Psoas muscle (tissue), 7 donors: ENCODE measurements at regions not wholly inside any gene's neighbourhood (a gene's known extent, or its start where the extent isn't known, plus 50 kb on each side); places are given as distances from the start of the nearest gene placed in this dataset.
"Not testable (repeated sequence)": the region's sequence is repeated elsewhere in the genome, so short reads cannot be mapped to it uniquely, and the experiment has no call there.

ENCODE experiments used
- ATAC-seq, 4 donors: fragments of 200-7000 bp; cut with Tn5 transposase; one replicate each; pipeline ENCODE4 v1.9.1; 2020; ENCODE audit warnings: moderate library complexity in 3 of 4, mild to moderate bottlenecking in 2 of 4
- DNase-seq, 2 donors: peaks; one replicate each; pipeline ENCODE4 v3.0.0-alpha.2; 2020
- H3K27ac ChIP-seq: fragments of 200-600 bp; one replicate; pipeline ENCODE4 v1.8.0; 2022
- H3K27me3 ChIP-seq, 3 donors: fragments of 200-600 bp in 1 of 3; one replicate each; pipeline versions ENCODE4 v1.6.1 to v1.8.0; 2013 to 2022; ENCODE audit warnings: low read length in 2 of 3, mild to moderate bottlenecking in 2 of 3, moderate library complexity in 1 of 3; ENCODE audit not compliant: insufficient read depth in 3 of 3
- H3K36me3 ChIP-seq, 2 donors: fragments of 200-600 bp in 1 of 2; one replicate each; pipeline versions ENCODE4 v1.6.1 to v1.8.0; 2013 to 2022; ENCODE audit warnings: low read depth in 1 of 2, mild to moderate bottlenecking in 1 of 2, moderate library complexity in 1 of 2; ENCODE audit not compliant: insufficient read depth in 1 of 2
- H3K4me1 ChIP-seq: fragments of 200-600 bp; one replicate; pipeline ENCODE4 v1.8.0; 2022
- H3K4me3 ChIP-seq: fragments of 200-600 bp; one replicate; pipeline ENCODE4 v1.8.0; 2022; ENCODE audit warnings: mild to moderate bottlenecking
- H3K9me3 ChIP-seq: fragments of 200-600 bp; one replicate; pipeline ENCODE4 v1.8.0; 2022
- CTCF ChIP-seq: fragments of 200-600 bp; IDR thresholded peaks from one replicate; pipeline ENCODE4 v1.8.0; 2022; ENCODE audit warnings: antibody characterized with exemption
- WGBS, 3 donors: extraction: QIAGEN DNeasy Blood & Tissue Kit; methylation state at CpG; one replicate each; pipeline versions ENCODE4 v1.1.6 to v1.1.7; 2013; 5-methylcytosine and 5-hydroxymethylcytosine counted together
- intact Hi-C, 2 donors: fragments of 100-400 bp; cut with DNase I; formaldehyde crosslinking; loops; one replicate each; pipeline versions ENCODE4 v1.11.0 to v1.14.2; 2022
- donor health status: healthy with polysubstance abuse.
- donor health status: DM: no; HTN: no; CAD: no; lungs with moderate emphysema.
- donor health status: Bipolar disorder and iron deficiency.
- donor health status: healthy.
- donor health status: DM: yes; HTN: yes; CAD: no.
- donor health status: DM: no; HTN: no; CAD: no.
- donor health status: DM: yes; HTN: yes; CAD: no.

GRCh38 chr6:114830515-114830914 is 487.7 kb upstream of the HS3ST5 start:
- intact Hi-C loops = no loop called here
- 69 to 79% (median 78%) methylated on average over 1 of the region's 1 CpG for WGBS, 3 donors
- ATAC-seq = no peak

DNA sequence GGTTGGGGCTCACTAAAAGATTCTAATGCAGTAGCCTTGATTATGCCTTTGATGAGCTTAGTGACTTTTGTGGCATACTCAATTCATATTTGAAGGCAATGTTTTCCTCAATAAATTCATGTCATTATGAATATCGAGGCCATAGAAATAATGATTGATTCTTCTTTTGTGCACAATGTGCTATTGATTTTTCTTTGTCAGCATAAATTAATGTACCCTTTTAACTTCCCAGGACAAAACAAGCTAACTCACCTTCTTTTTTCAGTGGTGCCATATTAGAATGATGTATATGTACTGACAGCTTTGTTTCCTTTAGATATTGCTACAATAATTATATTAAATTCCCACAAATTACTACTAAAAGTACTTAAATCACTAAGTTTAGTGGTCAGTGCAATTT is 484.3 kb upstream of the HS3ST5 start:
- no peaks in the 10 kb centered on the region for H3K9me3 ChIP-seq
- WGBS, 3 donors = 83 to 88% (median 85%) methylated on average over 1 of the region's 1 CpG
- ATAC-seq = no peak
- H3K27me3 ChIP-seq = no peaks in the 10 kb centered on the region
- H3K36me3 ChIP-seq = no peaks in the 10 kb centered on the region
- H3K4me1 ChIP-seq = no peaks in the 10 kb centered on the region
- no peak overlapping the region for H3K4me3 ChIP-seq
- no peak for TF ChIP-seq CTCF
- intact Hi-C loops = no loop called here
- DNase-seq = no peak
- no peak overlapping the region for H3K27ac ChIP-seq

More at GRCh38 chr6:114830515-114830914, 487.7 kb upstream of the HS3ST5 start:
- no peak for DNase-seq
- H3K27ac ChIP-seq = no peak overlapping the region
- H3K9me3 ChIP-seq = no peaks in the 10 kb centered on the region
- no peak for TF ChIP-seq CTCF
- no peaks in the 10 kb centered on the region for H3K36me3 ChIP-seq
- H3K27me3 ChIP-seq = no peaks in the 10 kb centered on the region
- no peak overlapping the region for H3K4me3 ChIP-seq
- no peaks in the 10 kb centered on the region for H3K4me1 ChIP-seq

- TF ChIP-seq CTCF = no peak
- no peak overlapping the region for H3K4me3 ChIP-seq
- H3K27me3 ChIP-seq = no peaks in the 10 kb centered on the region
- no peak overlapping the region for H3K27ac ChIP-seq
- intact Hi-C loops = no loop called here
- no peak for ATAC-seq
- DNase-seq = no peak
- 88 to 98% (median 95%) methylated on average over 1 of the region's 1 CpG for WGBS, 3 donors
- no peaks in the 10 kb centered on the region for H3K4me1 ChIP-seq
- no peaks in the 10 kb centered on the region for H3K36me3 ChIP-seq
- H3K9me3 ChIP-seq = no peaks in the 10 kb centered on the region
Observed at GRCh38 chr6:114824409-114824808, 481.6 kb upstream of the HS3ST5 start.

- Histone ChIP-seq H3K27me3 (no peaks in the 10 kb centered on the region), H3K9me3 (no peaks in the 10 kb centered on the region), H3K27ac (no peak overlapping the region), H3K4me1 (no peaks in the 10 kb centered on the region), H3K36me3 (no peaks in the 10 kb centered on the region), H3K4me3 (no peak overlapping the region)
- TF ChIP-seq CTCF = no peak
- DNase-seq = no peak
- no peak for ATAC-seq
- intact Hi-C loops = no loop called here
Observed at GRCh38 chr6:114816678-114817077, 473.9 kb upstream of the HS3ST5 start.

GRCh38 chr6:114810468-114810867 is 467.6 kb upstream of the HS3ST5 start:
- WGBS, 3 donors = 87 to 89% (median 87%) methylated on average over 3 of the region's 3 CpGs
- DNase-seq = no peak

DNA sequence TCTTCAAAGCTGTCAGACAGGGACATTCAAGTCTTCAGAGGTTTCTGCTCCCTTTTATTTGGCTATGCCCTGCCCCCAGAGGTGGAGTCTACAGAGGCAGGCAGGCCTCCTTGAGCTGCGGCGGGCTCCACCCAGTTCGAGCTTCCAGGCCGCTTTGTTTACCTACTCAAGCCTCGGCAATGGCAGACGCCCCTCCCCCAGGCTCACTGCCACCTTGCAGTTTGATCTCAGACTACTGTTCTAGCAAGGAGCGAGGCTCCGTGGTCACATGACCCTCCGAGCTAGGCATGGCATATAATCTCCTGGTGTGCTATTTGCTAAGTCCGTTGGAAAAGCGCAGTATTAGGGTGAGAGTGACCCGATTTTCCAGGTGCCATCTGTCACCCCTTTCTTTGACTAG is 462.6 kb upstream of the HS3ST5 start:
- H3K27me3 ChIP-seq, H3K4me1 ChIP-seq, DNase-seq, intact Hi-C loops, H3K4me3 ChIP-seq, H3K9me3 ChIP-seq, H3K36me3 ChIP-seq, ATAC-seq, H3K27ac ChIP-seq: not testable (repeated sequence)
- 92 to 96% (median 92%) methylated on average over 8 to 12 of the region's 12 CpGs for WGBS, 3 donors

More at GRCh38 chr6:114810468-114810867, 467.6 kb upstream of the HS3ST5 start:
- TF ChIP-seq CTCF = no peak
- no peaks in the 10 kb centered on the region for H3K9me3 ChIP-seq
- H3K4me3 ChIP-seq = no peak overlapping the region
- no peaks in the 10 kb centered on the region for H3K4me1 ChIP-seq
- intact Hi-C loops = no loop called here
- no peak overlapping the region for H3K27ac ChIP-seq
- no peaks in the 10 kb centered on the region for H3K36me3 ChIP-seq
- no peaks in the 10 kb centered on the region for H3K27me3 ChIP-seq
- no peak for ATAC-seq
